Fibroblast of lung (primary cell): ENCODE measurements at regions not wholly inside any gene's neighbourhood (a gene's known extent, or its start where the extent isn't known, plus 50 kb on each side); places are given as distances from the start of the nearest gene placed in this dataset.
"Not testable (repeated sequence)": the region's sequence is repeated elsewhere in the genome, so short reads cannot be mapped to it uniquely, and the experiment has no call there.

Source experiments
- DNase-seq, 2 donors: peaks; one replicate each; pipeline versions ENCODE4 v3.0.0 to v3.0.0-alpha.2; 2010; ENCODE audit warnings: low read depth in 2 of 2
- H2AFZ ChIP-seq: 2 replicates; pipeline ENCODE4 v1.5.1; 2012; ENCODE audit warnings: low read length, control low read depth, inconsistent platforms
- H3K27ac ChIP-seq: 2 replicates; pipeline ENCODE4 v1.5.1; 2011; ENCODE audit warnings: low read length, control low read depth; ENCODE audit not compliant: insufficient read depth
- H3K27me3 ChIP-seq: 2 replicates; pipeline ENCODE4 v1.5.1; 2011; ENCODE audit warnings: mild to moderate bottlenecking, low read length; ENCODE audit not compliant: control insufficient read depth, insufficient read depth
- H3K36me3 ChIP-seq: 2 replicates; pipeline ENCODE4 v1.5.1; 2011; ENCODE audit warnings: low read length; ENCODE audit not compliant: control insufficient read depth, insufficient read depth
- H3K4me1 ChIP-seq: 2 replicates; pipeline ENCODE4 v1.5.1; 2011; ENCODE audit warnings: low read length; ENCODE audit not compliant: control insufficient read depth, insufficient read depth; ENCODE audit errors: extremely low read depth
- H3K4me2 ChIP-seq: 2 replicates; pipeline ENCODE4 v1.5.1; 2011; ENCODE audit warnings: low read length, control low read depth; ENCODE audit not compliant: insufficient read depth; ENCODE audit errors: extremely low read depth
- H3K4me3 ChIP-seq, 4 experiments: fragments of 200-600 bp in 1 of 4; sonication (generic) in 1 of 4; replicated peaks in 1 of 4; 2 replicates each; pipeline ENCODE4 v1.5.1; 2011 to 2016; ENCODE audit warnings: low read length in 4 of 4, low read depth in 3 of 4, mild to moderate bottlenecking in 3 of 4, control low read depth in 2 of 4, inconsistent platforms in 1 of 4, mixed read lengths in 1 of 4; ENCODE audit not compliant: insufficient read depth in 1 of 4; ENCODE audit errors: control extremely low read depth in 1 of 4
- H3K79me2 ChIP-seq: 2 replicates; pipeline ENCODE4 v1.5.1; 2012; ENCODE audit warnings: mild to moderate bottlenecking, low read length, inconsistent platforms; ENCODE audit not compliant: control insufficient read depth, insufficient read depth
- H3K9ac ChIP-seq: 2 replicates; pipeline ENCODE4 v1.5.1; 2011; ENCODE audit warnings: mild to moderate bottlenecking, low read length, control low read depth; ENCODE audit not compliant: insufficient read depth
- H3K9me3 ChIP-seq: 2 replicates; pipeline ENCODE4 v1.5.1; 2012; ENCODE audit warnings: low read depth, low read length; ENCODE audit not compliant: control insufficient read depth, insufficient read depth
- H4K20me1 ChIP-seq: 2 replicates; pipeline ENCODE4 v1.5.1; 2011; ENCODE audit warnings: low read length; ENCODE audit not compliant: control insufficient read depth, insufficient read depth; ENCODE audit errors: extremely low read depth
- EZH2 ChIP-seq: IDR thresholded peaks from 2 replicates; pipeline ENCODE4 v1.5.1; 2012; ENCODE audit warnings: low read length, control low read depth, mild to moderate bottlenecking; ENCODE audit errors: missing control alignments
- TF ChIP-seq, protein P1 (sequence below), 2 donors: IDR thresholded peaks in 1 of 2; conservative IDR thresholded peaks in 1 of 2; 1 replicate in 1 of 2; 2 replicates in 1 of 2; pipeline ENCODE4 v1.5.1; 2011 to 2012; ENCODE audit warnings: low read length in 2 of 2, control low read depth in 1 of 2, inconsistent platforms in 1 of 2, low read depth in 1 of 2, mild to moderate bottlenecking in 1 of 2

DNA sequence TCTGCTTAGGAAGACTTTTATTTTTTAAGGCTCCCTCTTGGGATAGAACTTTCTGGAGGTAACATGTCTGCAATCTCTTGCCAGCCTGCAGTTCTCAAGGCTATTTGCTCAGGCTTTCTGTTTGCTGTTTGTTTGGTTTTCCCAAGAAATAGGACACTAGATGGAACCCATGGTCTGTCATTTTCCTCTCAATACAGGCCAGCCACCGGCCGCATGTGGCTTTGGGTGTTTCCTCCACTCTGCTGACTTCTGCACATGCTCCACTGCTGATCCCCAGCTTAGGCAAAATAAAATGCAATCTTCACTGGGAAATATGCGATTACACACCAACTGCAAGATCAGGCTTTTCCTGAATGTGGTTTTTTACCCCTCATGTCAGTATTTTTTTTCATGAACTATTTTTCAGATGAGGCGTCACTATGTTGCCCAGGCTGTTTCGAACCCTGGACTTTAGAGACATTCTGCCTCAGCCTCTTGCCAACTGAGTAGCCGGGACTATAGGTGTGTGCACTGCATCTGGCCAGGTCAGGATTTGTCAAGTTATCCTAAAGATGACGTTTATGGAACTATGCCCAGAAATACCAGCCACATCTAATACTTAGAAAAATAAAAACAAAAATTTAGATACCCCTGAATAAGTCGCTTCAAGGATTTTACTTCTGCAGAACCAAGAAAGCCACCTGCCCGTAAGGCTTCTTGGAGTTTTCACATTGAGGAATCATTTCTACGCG is 94.3 kb upstream of the PABPC3 start:
- Histone ChIP-seq H2AFZ (no peak overlapping the region), H4K20me1 (no peaks in the 10 kb centered on the region), H3K4me3 (no peak overlapping the region), H3K4me1 (no peaks in the 10 kb centered on the region), H3K27ac (no peak overlapping the region), H3K9me3 (no peaks in the 10 kb centered on the region), H3K36me3 (no peaks in the 10 kb centered on the region), H3K9ac (no peak overlapping the region), H3K79me2 (no peaks in the 10 kb centered on the region), H3K27me3 (no peaks in the 10 kb centered on the region), H3K4me2 (no peak overlapping the region)
- TF ChIP-seq, protein P1, sequence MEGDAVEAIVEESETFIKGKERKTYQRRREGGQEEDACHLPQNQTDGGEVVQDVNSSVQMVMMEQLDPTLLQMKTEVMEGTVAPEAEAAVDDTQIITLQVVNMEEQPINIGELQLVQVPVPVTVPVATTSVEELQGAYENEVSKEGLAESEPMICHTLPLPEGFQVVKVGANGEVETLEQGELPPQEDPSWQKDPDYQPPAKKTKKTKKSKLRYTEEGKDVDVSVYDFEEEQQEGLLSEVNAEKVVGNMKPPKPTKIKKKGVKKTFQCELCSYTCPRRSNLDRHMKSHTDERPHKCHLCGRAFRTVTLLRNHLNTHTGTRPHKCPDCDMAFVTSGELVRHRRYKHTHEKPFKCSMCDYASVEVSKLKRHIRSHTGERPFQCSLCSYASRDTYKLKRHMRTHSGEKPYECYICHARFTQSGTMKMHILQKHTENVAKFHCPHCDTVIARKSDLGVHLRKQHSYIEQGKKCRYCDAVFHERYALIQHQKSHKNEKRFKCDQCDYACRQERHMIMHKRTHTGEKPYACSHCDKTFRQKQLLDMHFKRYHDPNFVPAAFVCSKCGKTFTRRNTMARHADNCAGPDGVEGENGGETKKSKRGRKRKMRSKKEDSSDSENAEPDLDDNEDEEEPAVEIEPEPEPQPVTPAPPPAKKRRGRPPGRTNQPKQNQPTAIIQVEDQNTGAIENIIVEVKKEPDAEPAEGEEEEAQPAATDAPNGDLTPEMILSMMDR (conservative IDR thresholded peaks at IDR 0.05 in 1 of 2, IDR thresholded peaks at IDR 0.05 in 1 of 2; ENCODE audit: low read depth in 1 of 2, low read length in 2 of 2): no peak
- no peak for TF ChIP-seq EZH2
- DNase-seq: no peak

DNA sequence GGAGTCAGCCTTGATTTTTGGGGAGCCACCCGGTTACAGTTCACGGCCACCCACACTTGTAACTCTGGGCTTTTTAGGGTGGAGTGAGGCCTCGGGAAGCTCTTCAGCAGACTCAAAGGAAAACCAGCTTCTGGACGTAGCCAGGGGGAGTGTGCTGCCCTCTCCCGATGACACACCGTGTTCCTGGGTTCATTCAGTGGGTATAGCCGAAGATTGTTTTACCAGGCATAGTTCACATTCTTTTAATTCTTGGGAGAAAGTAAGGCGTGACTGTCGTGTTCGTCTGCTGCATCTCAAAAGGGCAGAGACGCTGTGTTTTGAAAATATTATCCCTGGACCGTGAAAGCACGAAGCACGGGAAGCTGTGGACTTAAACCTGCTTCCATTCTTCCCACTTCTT is 93.6 kb upstream of the PABPC3 start:
- peak in 1 of 2 donors; percentile 50 for DNase-seq
- H2AFZ ChIP-seq, H3K27ac ChIP-seq, H3K4me2 ChIP-seq, H3K4me3 ChIP-seq, H3K4me1 ChIP-seq, H3K79me2 ChIP-seq, H3K9me3 ChIP-seq, H3K27me3 ChIP-seq, H4K20me1 ChIP-seq, H3K36me3 ChIP-seq, H3K9ac ChIP-seq: not testable (repeated sequence)

DNA sequence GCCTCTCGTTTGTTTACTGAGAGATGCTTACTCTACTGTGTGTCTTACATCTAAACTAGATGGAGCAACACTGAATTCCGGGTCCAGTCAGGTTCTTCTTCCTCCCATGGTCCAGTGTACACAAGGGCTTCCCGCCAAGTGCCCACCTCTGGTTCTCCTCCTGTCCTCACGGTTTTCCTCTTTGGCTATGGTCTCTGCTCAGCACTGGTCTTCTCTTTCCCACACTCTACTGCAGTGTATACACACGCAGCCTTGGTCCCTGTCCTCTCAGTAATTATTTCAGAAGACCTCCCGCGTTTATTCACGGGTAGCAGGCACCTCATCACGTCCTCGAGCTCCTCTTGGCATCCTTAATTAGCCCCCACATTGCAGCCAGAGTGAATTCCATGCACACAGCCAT is 91.4 kb upstream of the PABPC3 start:
- not testable (repeated sequence) for H3K36me3 ChIP-seq, H3K4me3 ChIP-seq, H3K79me2 ChIP-seq, H4K20me1 ChIP-seq, H2AFZ ChIP-seq, H3K9ac ChIP-seq, DNase-seq, H3K4me1 ChIP-seq, H3K4me2 ChIP-seq, H3K27ac ChIP-seq, H3K27me3 ChIP-seq, H3K9me3 ChIP-seq

DNA sequence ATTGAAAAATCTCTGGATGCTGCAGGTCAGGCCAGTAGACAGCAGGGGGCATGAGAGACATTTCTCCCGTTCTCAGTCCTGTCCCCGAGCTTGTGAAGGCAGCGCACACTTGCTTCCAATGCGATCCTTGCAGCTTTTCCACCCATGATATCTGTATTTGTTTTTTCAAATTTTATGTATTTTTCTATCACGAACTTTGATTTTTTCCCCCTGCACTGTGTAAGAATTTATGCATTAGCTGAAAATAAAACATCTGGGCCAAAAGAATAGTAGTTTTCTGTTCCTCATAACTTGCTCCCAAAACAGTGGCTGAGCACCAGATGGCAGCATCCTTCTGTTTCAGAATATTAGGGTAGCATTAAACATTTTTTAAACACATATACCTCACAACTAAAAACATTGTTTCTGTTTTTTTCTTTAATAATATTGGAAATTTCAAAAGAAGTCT is 90.9 kb upstream of the PABPC3 start:
- not testable (repeated sequence) for H4K20me1 ChIP-seq, H3K9ac ChIP-seq, H3K27me3 ChIP-seq, H3K9me3 ChIP-seq, H3K36me3 ChIP-seq, H3K79me2 ChIP-seq, H3K4me1 ChIP-seq, H3K27ac ChIP-seq, H2AFZ ChIP-seq
- TF ChIP-seq, protein P1 (conservative IDR thresholded peaks at IDR 0.05 in 1 of 2, IDR thresholded peaks at IDR 0.05 in 1 of 2; ENCODE audit: low read depth in 1 of 2, low read length in 2 of 2): peak in 1 of 2 donors; percentile 51
- Histone ChIP-seq H3K4me3 (peak overlapping the region in 1 of 4 experiments; percentile 31), H3K4me2 (peak overlapping the region; percentile 44)
- peak; percentile 9 to 58 for DNase-seq

DNA sequence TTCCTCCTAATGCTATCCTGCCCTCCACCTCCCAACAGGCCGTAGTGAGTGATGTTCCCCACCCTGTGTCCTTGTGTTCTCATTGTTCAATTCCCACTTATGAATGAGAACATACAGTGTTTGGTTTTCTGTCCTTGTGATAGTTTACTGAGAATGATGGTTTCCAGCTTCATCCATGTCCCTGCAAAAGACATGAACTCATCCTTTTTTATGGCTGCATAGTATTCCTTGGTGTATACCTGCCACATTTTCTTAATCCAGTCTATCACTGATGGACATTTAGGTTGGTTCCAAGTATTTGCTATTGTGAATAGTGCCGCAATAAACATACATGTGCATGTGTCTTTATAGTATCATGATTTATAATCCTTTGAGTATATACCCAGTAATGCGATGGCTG is 88.5 kb upstream of the PABPC3 start:
- not testable (repeated sequence) for H3K36me3 ChIP-seq, H3K9ac ChIP-seq, H2AFZ ChIP-seq, H3K27me3 ChIP-seq, DNase-seq, H3K9me3 ChIP-seq, H3K4me2 ChIP-seq, H3K79me2 ChIP-seq, H3K4me1 ChIP-seq, H3K27ac ChIP-seq, H3K4me3 ChIP-seq, H4K20me1 ChIP-seq
